Colonic mucosa (tissue), 4 donors: ENCODE measurements at regions not wholly inside any gene's neighbourhood (a gene's known extent, or its start where the extent isn't known, plus 50 kb on each side); places are given as distances from the start of the nearest gene placed in this dataset.
"Not testable (repeated sequence)": the region's sequence is repeated elsewhere in the genome, so short reads cannot be mapped to it uniquely, and the experiment has no call there.

Experiments used
- DNase-seq: peaks from one replicate; pipeline ENCODE4 v3.0.0-alpha.2; 2020
- H3K27ac ChIP-seq: fragments of 200-600 bp; one replicate; pipeline ENCODE4 v1.8.0; 2021
- H3K27me3 ChIP-seq: fragments of 200-600 bp; one replicate; pipeline ENCODE4 v1.8.0; 2021
- H3K36me3 ChIP-seq: fragments of 200-600 bp; one replicate; pipeline ENCODE4 v1.8.0; 2021
- H3K4me1 ChIP-seq: fragments of 200-600 bp; one replicate; pipeline ENCODE4 v1.8.0; 2021; ENCODE audit warnings: mild to moderate bottlenecking
- H3K4me3 ChIP-seq: fragments of 200-600 bp; one replicate; pipeline ENCODE4 v1.8.0; 2021
- H3K9ac ChIP-seq, 2 donors: one replicate each; pipeline ENCODE4 v1.7.0; 2013; ENCODE audit warnings: control low read depth in 2 of 2, low read depth in 2 of 2, low read length in 2 of 2
- H3K9me3 ChIP-seq: fragments of 200-600 bp; one replicate; pipeline ENCODE4 v1.8.0; 2021
- CTCF ChIP-seq: fragments of 200-600 bp; IDR thresholded peaks from one replicate; pipeline ENCODE4 v1.8.0; 2022; ENCODE audit warnings: antibody characterized with exemption, mild to moderate bottlenecking
- intact Hi-C: fragments of 100-400 bp; cut with DNase I; formaldehyde crosslinking; loops from one replicate; pipeline ENCODE4 v1.14.1; 2022
- donor health status: healthy.
- donor health status: DM: no; HTN: no; CAD: no.
- donor health status: DM: no; HTN: no; CAD: no.

GRCh38 chr11:25271301-25271700 is 774.4 kb downstream of the LUZP2 start:
- H3K9ac ChIP-seq: no peak overlapping the region
- no peaks in the 10 kb centered on the region for H3K4me1 ChIP-seq
- DNase-seq: no peak
- TF ChIP-seq CTCF: no peak
- no peaks in the 10 kb centered on the region for H3K36me3 ChIP-seq
- H3K9me3 ChIP-seq: no peaks in the 10 kb centered on the region
- H3K27me3 ChIP-seq: no peaks in the 10 kb centered on the region
- H3K27ac ChIP-seq: no peak overlapping the region
- intact Hi-C loops: no loop called here
- no peak overlapping the region for H3K4me3 ChIP-seq

GRCh38 chr11:25272214-25272613 is 775.4 kb downstream of the LUZP2 start:
- H3K4me1 ChIP-seq: no peaks in the 10 kb centered on the region
- H3K27me3 ChIP-seq: no peaks in the 10 kb centered on the region
- no peak overlapping the region for H3K9ac ChIP-seq
- DNase-seq: no peak
- no peaks in the 10 kb centered on the region for H3K36me3 ChIP-seq
- intact Hi-C loops: no loop called here
- H3K9me3 ChIP-seq: no peaks in the 10 kb centered on the region
- TF ChIP-seq CTCF: no peak
- H3K4me3 ChIP-seq: no peak overlapping the region
- H3K27ac ChIP-seq: no peak overlapping the region

GRCh38 chr11:25280821-25281220 is 784.0 kb downstream of the LUZP2 start:
- H3K4me3 ChIP-seq, H3K36me3 ChIP-seq, H3K27ac ChIP-seq, H3K9ac ChIP-seq, H3K27me3 ChIP-seq, H3K4me1 ChIP-seq, DNase-seq, intact Hi-C loops, H3K9me3 ChIP-seq: not testable (repeated sequence)

- no peaks in the 10 kb centered on the region for H3K9me3 ChIP-seq
- intact Hi-C loops: no loop called here
- TF ChIP-seq CTCF: no peak
- H3K36me3 ChIP-seq: no peaks in the 10 kb centered on the region
- no peaks in the 10 kb centered on the region for H3K4me1 ChIP-seq
- no peak overlapping the region for H3K4me3 ChIP-seq
- no peak overlapping the region for H3K9ac ChIP-seq
- DNase-seq: no peak
- no peak overlapping the region for H3K27ac ChIP-seq
- H3K27me3 ChIP-seq: no peaks in the 10 kb centered on the region
Observed at GRCh38 chr11:25293166-25293565, 796.3 kb downstream of the LUZP2 start.

- no peaks in the 10 kb centered on the region for H3K27me3 ChIP-seq
- H3K27ac ChIP-seq: no peak overlapping the region
- no peaks in the 10 kb centered on the region for H3K36me3 ChIP-seq
- no peak for TF ChIP-seq CTCF
- no peak overlapping the region for H3K9ac ChIP-seq
- DNase-seq: no peak
- H3K4me1 ChIP-seq: no peaks in the 10 kb centered on the region
- no peaks in the 10 kb centered on the region for H3K9me3 ChIP-seq
- H3K4me3 ChIP-seq: no peak overlapping the region
- intact Hi-C loops: no loop called here
Observed at GRCh38 chr11:25298450-25298849, 801.6 kb downstream of the LUZP2 start.

- Histone ChIP-seq H3K27ac (no peak overlapping the region), H3K36me3 (no peaks in the 10 kb centered on the region), H3K4me1 (no peaks in the 10 kb centered on the region), H3K9ac (no peak overlapping the region), H3K9me3 (no peaks in the 10 kb centered on the region), H3K27me3 (no peaks in the 10 kb centered on the region), H3K4me3 (no peak overlapping the region)
- no peak for DNase-seq
- intact Hi-C loops: no loop called here
- TF ChIP-seq CTCF: no peak
Observed at GRCh38 chr11:25309818-25310217, 813.0 kb downstream of the LUZP2 start.
